ENCODE measurements at regions not wholly inside any gene's neighbourhood (a gene's known extent, or its start where the extent isn't known, plus 50 kb on each side); places are given as distances from the start of the nearest gene placed in this dataset.

- Mint-ChIP-seq H3K4me3 (no peak overlapping the region), H3K27ac (no peak overlapping the region), H3K4me1 (no peaks in the 10 kb centered on the region), H3K9me3 (peaks cover 7 to 48% (median 32%) of the 10 kb centered on the region in 6 donors), H3K27me3 (ENCODE audit: low read depth in 3 of 3) (no peaks in the 10 kb centered on the region), H3K36me3 (peaks cover 0 to 4% (median 0%) of the 10 kb centered on the region in 3 donors)
- DNase-seq: no peak
Observed at GRCh38 chr1:188497020-188497419, 1668.3 kb downstream of the PLA2G4A start.

GRCh38 chr1:188499690-188500089, 1670.9 kb downstream of the PLA2G4A start:
- no peaks in the 10 kb centered on the region for H3K27me3 Mint-ChIP-seq (ENCODE audit: low read depth in 3 of 3)

GRCh38 chr1:188514917-188515316, 1686.2 kb downstream of the PLA2G4A start:
- Mint-ChIP-seq H3K36me3 (no peaks in the 10 kb centered on the region), H3K9me3 (peaks cover 11 to 44% (median 36%) of the 10 kb centered on the region in 6 donors), H3K27me3 (ENCODE audit: low read depth in 3 of 3) (no peaks in the 10 kb centered on the region), H3K27ac (no peak overlapping the region), H3K4me1 (no peaks in the 10 kb centered on the region), H3K4me3 (no peak overlapping the region)
- DNase-seq: no peak

More at GRCh38 chr1:188499690-188500089, 1670.9 kb downstream of the PLA2G4A start:
- Mint-ChIP-seq H3K4me3 (no peak overlapping the region), H3K27ac (no peak overlapping the region), H3K9me3 (peaks cover 7 to 62% (median 29%) of the 10 kb centered on the region in 6 donors), H3K4me1 (no peaks in the 10 kb centered on the region), H3K36me3 (peaks cover 0 to 4% (median 0%) of the 10 kb centered on the region in 3 donors)
- no peak for DNase-seq

DNA sequence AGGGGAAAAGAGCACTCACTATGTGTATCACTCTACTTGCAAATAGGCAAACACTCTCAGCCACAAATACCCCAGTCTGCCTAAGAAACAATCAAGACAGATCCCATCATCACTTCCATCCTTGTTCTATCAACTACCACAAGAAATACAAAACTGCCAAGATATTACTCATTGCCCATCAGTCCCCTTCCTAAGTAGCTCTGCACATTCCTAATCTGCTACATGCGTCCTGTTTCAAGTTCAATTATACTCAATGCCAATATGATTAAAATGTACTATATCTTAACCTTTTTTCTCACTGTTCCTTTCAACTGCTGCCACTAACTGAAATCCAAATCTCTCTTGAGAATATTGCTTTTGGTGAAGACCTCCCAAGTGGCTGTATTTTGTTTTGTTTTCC, 1688.4 kb downstream of the PLA2G4A start:
- Mint-ChIP-seq H3K4me3 (no peak overlapping the region), H3K9me3 (peaks cover 15 to 48% (median 28%) of the 10 kb centered on the region in 6 donors), H3K27me3 (ENCODE audit: low read depth in 3 of 3) (no peaks in the 10 kb centered on the region), H3K36me3 (no peaks in the 10 kb centered on the region), H3K4me1 (no peaks in the 10 kb centered on the region), H3K27ac (no peak overlapping the region)
- no peak for DNase-seq

GRCh38 chr1:188551176-188551575, 1722.4 kb downstream of the PLA2G4A start:
- no peak for DNase-seq
- peaks cover 2 to 40% (median 24%) of the 10 kb centered on the region in 6 donors for H3K9me3 Mint-ChIP-seq
- H3K4me1 Mint-ChIP-seq: no peaks in the 10 kb centered on the region
- peaks cover 0 to 3% (median 0%) of the 10 kb centered on the region in 3 donors for H3K36me3 Mint-ChIP-seq
- no peak overlapping the region for H3K27ac Mint-ChIP-seq
- no peaks in the 10 kb centered on the region for H3K27me3 Mint-ChIP-seq (ENCODE audit: low read depth in 3 of 3)
- no peak overlapping the region for H3K4me3 Mint-ChIP-seq

- no peaks in the 10 kb centered on the region for H3K4me1 Mint-ChIP-seq
- H3K27me3 Mint-ChIP-seq (ENCODE audit: low read depth in 3 of 3): no peaks in the 10 kb centered on the region
- no peak overlapping the region for H3K27ac Mint-ChIP-seq
- H3K9me3 Mint-ChIP-seq: peaks cover 0 to 29% (median 17%) of the 10 kb centered on the region in 6 donors
- H3K4me3 Mint-ChIP-seq: no peak overlapping the region
- no peaks in the 10 kb centered on the region for H3K36me3 Mint-ChIP-seq
- no peak for DNase-seq
Observed at GRCh38 chr1:188557053-188557452, 1728.3 kb downstream of the PLA2G4A start.

DNA sequence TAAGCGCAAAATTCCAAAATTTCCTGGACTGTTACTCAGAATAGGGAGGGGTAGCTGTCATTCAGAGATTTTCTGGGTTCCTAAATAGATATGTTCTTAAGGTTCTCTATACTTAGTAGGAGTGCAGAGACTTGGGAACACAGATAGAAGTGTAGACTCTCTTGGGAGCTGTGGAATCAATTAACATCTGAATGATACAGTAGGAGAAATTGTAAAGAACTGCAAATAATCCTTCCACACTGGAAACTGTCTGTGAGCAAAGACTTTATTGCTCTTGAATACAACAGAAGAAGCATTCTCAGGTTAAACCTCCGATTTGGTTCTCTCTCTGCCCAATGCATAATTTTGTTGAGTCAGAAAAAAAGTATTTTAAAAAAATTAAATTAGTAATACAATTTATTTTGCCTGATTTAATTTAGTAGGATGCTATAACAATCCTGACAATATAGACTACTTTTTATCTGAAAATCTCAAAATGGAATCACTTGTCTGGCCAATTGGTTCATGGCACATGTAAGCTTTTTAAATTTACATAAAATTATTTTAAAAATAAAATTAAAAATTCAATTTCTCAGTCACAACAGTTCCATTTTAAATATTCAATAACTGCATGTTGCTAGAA, 1754.3 kb downstream of the PLA2G4A start:
- no peak for DNase-seq
- peaks cover 6 to 45% (median 24%) of the 10 kb centered on the region in 6 donors for H3K9me3 Mint-ChIP-seq
- H3K4me1 Mint-ChIP-seq: no peaks in the 10 kb centered on the region

GRCh38 chr1:188584119-188584518, 1755.4 kb downstream of the PLA2G4A start:
- Mint-ChIP-seq H3K27ac (no peak overlapping the region), H3K36me3 (no peaks in the 10 kb centered on the region), H3K9me3 (peaks cover 5 to 41% (median 21%) of the 10 kb centered on the region in 6 donors), H3K4me3 (no peak overlapping the region), H3K27me3 (ENCODE audit: low read depth in 3 of 3) (peaks cover 0 to 2% (median 0%) of the 10 kb centered on the region in 3 donors), H3K4me1 (no peaks in the 10 kb centered on the region)
- no peak for DNase-seq

More for the DNA sequence above, 1754.3 kb downstream of the PLA2G4A start:
- peaks cover 0 to 2% (median 0%) of the 10 kb centered on the region in 3 donors for H3K27me3 Mint-ChIP-seq (ENCODE audit: low read depth in 3 of 3)
- no peaks in the 10 kb centered on the region for H3K36me3 Mint-ChIP-seq
- H3K27ac Mint-ChIP-seq: no peak overlapping the region
- no peak overlapping the region for H3K4me3 Mint-ChIP-seq

DNA sequence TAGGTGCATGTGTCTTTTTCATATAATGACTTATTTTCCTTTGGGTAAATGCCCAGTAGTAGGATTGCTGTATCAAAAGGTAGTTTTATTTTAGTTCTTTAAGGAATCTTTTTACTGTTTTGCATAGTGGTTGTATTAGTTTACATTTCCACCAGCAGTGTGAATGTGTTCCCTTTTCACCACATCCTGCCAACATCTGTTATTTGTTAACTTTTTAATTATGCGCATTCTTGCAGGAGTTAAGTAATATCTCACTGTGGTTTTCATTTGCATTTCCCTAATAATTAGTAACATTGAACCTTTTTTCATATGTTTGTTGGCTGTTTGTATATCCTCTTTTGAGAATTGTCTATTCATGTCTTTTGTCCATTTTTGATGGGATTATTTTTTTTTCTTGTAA, 1761.9 kb downstream of the PLA2G4A start:
- Mint-ChIP-seq H3K27ac (no peak overlapping the region), H3K9me3 (peaks cover 8 to 59% (median 23%) of the 10 kb centered on the region in 6 donors), H3K4me1 (no peaks in the 10 kb centered on the region), H3K27me3 (ENCODE audit: low read depth in 3 of 3) (no peaks in the 10 kb centered on the region), H3K4me3 (no peak overlapping the region), H3K36me3 (peaks cover 0 to 3% (median 0%) of the 10 kb centered on the region in 3 donors)
- no peak for DNase-seq

DNA sequence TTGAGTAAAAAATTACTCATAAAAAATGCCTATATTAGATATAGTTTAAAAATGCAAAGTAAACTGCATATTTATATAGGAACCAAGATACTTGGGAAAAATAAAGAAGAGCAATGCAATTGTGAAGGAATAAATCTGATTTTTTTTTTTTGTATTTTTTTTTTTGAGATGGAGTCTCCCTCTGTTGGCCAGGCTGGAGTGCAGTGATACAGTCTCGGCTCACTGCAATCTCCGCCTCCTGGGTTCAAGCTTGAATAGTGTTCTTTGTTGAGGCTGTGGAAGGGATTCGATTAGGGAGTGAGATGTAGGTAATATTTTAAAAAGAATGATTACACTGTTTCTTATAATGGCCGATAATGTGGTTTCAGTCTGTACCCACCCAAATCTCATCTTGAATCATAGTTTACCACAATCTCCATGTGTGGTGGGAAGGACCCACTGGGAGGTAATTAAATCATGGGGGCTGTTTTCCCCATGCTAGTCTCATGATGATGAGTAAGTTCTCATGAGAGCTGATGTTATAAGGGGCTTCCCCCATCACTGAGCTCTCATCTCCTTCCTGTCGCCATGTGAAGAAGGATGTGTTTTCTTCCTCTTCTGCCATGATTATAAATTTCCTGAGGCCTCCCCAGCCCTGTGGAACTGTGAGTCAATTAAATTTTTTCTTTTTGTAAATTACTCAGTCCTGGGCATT, 1765.9 kb downstream of the PLA2G4A start:
- H3K27ac Mint-ChIP-seq: no peak overlapping the region
- DNase-seq: no peak
- H3K27me3 Mint-ChIP-seq (ENCODE audit: low read depth in 3 of 3): peaks cover 0 to 1% (median 0%) of the 10 kb centered on the region in 3 donors
- peaks cover 0 to 3% (median 0%) of the 10 kb centered on the region in 3 donors for H3K36me3 Mint-ChIP-seq
- no peaks in the 10 kb centered on the region for H3K4me1 Mint-ChIP-seq
- H3K9me3 Mint-ChIP-seq: peaks cover 11 to 49% (median 24%) of the 10 kb centered on the region in 6 donors
- H3K4me3 Mint-ChIP-seq: no peak overlapping the region

DNA sequence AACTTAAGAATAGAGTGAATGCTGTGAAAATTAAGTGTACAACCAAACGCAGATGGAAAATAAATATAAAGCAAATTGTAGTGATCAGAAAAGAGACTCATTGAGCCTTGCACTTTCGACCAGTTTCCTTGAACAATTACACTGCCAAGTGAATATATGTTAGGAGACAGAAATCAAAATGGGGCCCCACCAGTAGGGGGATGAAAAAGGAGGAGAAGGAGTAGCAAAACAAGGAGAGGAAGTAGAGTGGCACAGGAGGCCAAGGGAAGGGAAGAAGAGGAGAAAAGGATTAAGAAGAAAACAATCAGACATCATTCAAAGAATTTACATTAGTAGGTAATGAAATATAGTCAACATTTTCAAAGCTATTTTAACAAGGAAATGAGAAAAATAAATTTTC, 1770.6 kb downstream of the PLA2G4A start:
- H3K36me3 Mint-ChIP-seq: no peaks in the 10 kb centered on the region
- no peak overlapping the region for H3K4me3 Mint-ChIP-seq

DNA sequence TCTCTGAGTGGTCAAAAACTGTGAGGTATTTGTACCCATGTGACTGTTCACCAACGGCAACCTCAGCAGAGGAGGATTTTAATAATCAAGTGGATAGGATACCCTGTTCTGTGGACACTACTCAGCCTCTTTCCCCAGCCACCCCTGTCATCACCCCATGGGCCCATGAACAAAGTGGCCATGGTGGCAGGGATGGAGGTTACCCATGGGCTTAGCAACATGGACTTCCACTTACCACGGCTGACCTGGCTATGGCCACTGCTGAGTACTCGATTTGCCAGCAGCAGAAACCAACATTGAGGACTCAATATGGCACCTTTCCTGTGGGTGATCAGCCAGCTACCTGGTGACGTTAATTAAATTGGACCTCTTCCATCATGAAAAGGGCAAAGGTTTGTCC, 1782.7 kb downstream of the PLA2G4A start:
- no peaks in the 10 kb centered on the region for H3K27me3 Mint-ChIP-seq (ENCODE audit: low read depth in 3 of 3)
- H3K36me3 Mint-ChIP-seq: no peaks in the 10 kb centered on the region
- H3K9me3 Mint-ChIP-seq: peaks cover 16 to 67% (median 34%) of the 10 kb centered on the region in 6 donors
- H3K27ac Mint-ChIP-seq: no peak overlapping the region
- H3K4me3 Mint-ChIP-seq: no peak overlapping the region
- H3K4me1 Mint-ChIP-seq: no peaks in the 10 kb centered on the region
- no peak for DNase-seq

More for the DNA sequence above, 1770.6 kb downstream of the PLA2G4A start:
- H3K27me3 Mint-ChIP-seq (ENCODE audit: low read depth in 3 of 3): peaks cover 0 to 1% (median 0%) of the 10 kb centered on the region in 3 donors
- H3K4me1 Mint-ChIP-seq: no peaks in the 10 kb centered on the region
- no peak for DNase-seq
- no peak overlapping the region for H3K27ac Mint-ChIP-seq
- peaks cover 0 to 35% (median 16%) of the 10 kb centered on the region in 6 donors for H3K9me3 Mint-ChIP-seq

GRCh38 chr1:188615321-188615720, 1786.6 kb downstream of the PLA2G4A start:
- Mint-ChIP-seq H3K27ac (no peak overlapping the region), H3K4me3 (no peak overlapping the region), H3K27me3 (ENCODE audit: low read depth in 3 of 3) (no peaks in the 10 kb centered on the region), H3K9me3 (peaks cover 10 to 68% (median 26%) of the 10 kb centered on the region in 6 donors), H3K4me1 (no peaks in the 10 kb centered on the region), H3K36me3 (no peaks in the 10 kb centered on the region)
- no peak for DNase-seq

- H3K27ac Mint-ChIP-seq: no peak overlapping the region
- no peaks in the 10 kb centered on the region for H3K27me3 Mint-ChIP-seq (ENCODE audit: low read depth in 3 of 3)
- no peaks in the 10 kb centered on the region for H3K36me3 Mint-ChIP-seq
Observed at GRCh38 chr1:188620236-188620635, 1791.5 kb downstream of the PLA2G4A start.

More at GRCh38 chr1:188620236-188620635, 1791.5 kb downstream of the PLA2G4A start:
- DNase-seq: no peak
- no peaks in the 10 kb centered on the region for H3K4me1 Mint-ChIP-seq
- H3K4me3 Mint-ChIP-seq: no peak overlapping the region
- H3K9me3 Mint-ChIP-seq: peaks cover 7 to 47% (median 20%) of the 10 kb centered on the region in 6 donors
